Right atrium auricular region (tissue), 2 donors: ENCODE measurements at regions not wholly inside any gene's neighbourhood (a gene's known extent, or its start where the extent isn't known, plus 50 kb on each side); places are given as distances from the start of the nearest gene placed in this dataset.

ENCODE experiments used
- DNase-seq: peaks from one replicate; pipeline ENCODE4 v3.0.0-alpha.2; 2019; ENCODE audit warnings: low spot score
- H3K27ac ChIP-seq, 2 donors: fragments of 200-600 bp; sonication (generic); 1 replicate in 1 of 2; 2 replicates in 1 of 2; pipeline ENCODE4 v1.5.1; 2016 to 2019
- H3K27me3 ChIP-seq, 2 donors: fragments of 200-600 bp; sonication (generic); one replicate each; pipeline versions ENCODE4 v1.5.1 to v1.6.0; 2017 to 2019
- H3K36me3 ChIP-seq: fragments of 200-600 bp; sonication (generic); one replicate; pipeline ENCODE4 v1.5.1; 2016
- H3K4me1 ChIP-seq, 2 donors: fragments of 200-600 bp; sonication (generic); one replicate each; pipeline versions ENCODE4 v1.5.1 to v1.6.0; 2017 to 2019
- H3K4me3 ChIP-seq, 2 donors: fragments of 200-600 bp; sonication (generic); 1 replicate in 1 of 2; 2 replicates in 1 of 2; pipeline ENCODE4 v1.5.1; 2017 to 2019; ENCODE audit warnings: mild to moderate bottlenecking in 1 of 2, moderate library complexity in 1 of 2
- H3K9me3 ChIP-seq, 2 donors: fragments of 200-600 bp; sonication (generic); one replicate each; pipeline ENCODE4 v1.5.1; 2019
- TF ChIP-seq, protein P1 (sequence below), 2 donors: fragments of 200-600 bp; sonication (generic); IDR thresholded peaks; one replicate each; pipeline ENCODE4 v1.5.1; 2019; ENCODE audit warnings: antibody characterized with exemption in 2 of 2

DNA sequence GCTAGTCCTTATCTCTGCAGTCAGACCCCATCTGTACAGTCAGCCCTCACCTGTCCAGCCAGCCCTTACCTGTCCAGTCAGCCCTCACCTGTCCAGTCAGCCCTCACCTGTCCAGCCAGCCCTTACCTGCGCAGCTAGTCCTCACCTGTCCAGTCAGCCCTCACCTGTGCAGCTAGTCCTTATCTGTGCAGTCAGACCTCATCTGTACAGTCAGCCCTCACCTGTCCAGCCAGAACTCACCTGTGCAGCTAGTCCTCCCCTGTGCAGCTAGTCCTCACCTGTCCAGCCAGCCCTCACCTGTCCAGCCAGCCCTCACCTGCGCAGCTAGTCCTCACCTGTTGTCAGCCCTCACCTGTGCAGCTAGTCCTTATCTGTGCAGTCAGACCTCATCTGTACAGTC is 506.8 kb downstream of the NPHP4 start:
- no peaks in the 10 kb centered on the region for H3K36me3 ChIP-seq
- H3K4me1 ChIP-seq, result no peaks in the 10 kb centered on the region
- no peak overlapping the region for H3K4me3 ChIP-seq
- TF ChIP-seq, protein P1, sequence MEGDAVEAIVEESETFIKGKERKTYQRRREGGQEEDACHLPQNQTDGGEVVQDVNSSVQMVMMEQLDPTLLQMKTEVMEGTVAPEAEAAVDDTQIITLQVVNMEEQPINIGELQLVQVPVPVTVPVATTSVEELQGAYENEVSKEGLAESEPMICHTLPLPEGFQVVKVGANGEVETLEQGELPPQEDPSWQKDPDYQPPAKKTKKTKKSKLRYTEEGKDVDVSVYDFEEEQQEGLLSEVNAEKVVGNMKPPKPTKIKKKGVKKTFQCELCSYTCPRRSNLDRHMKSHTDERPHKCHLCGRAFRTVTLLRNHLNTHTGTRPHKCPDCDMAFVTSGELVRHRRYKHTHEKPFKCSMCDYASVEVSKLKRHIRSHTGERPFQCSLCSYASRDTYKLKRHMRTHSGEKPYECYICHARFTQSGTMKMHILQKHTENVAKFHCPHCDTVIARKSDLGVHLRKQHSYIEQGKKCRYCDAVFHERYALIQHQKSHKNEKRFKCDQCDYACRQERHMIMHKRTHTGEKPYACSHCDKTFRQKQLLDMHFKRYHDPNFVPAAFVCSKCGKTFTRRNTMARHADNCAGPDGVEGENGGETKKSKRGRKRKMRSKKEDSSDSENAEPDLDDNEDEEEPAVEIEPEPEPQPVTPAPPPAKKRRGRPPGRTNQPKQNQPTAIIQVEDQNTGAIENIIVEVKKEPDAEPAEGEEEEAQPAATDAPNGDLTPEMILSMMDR (IDR thresholded peaks at IDR 0.05), result no peak
- H3K9me3 ChIP-seq, result no peaks in the 10 kb centered on the region
- H3K27me3 ChIP-seq, result no peaks in the 10 kb centered on the region
- no peak for DNase-seq
- H3K27ac ChIP-seq, result no peak overlapping the region

DNA sequence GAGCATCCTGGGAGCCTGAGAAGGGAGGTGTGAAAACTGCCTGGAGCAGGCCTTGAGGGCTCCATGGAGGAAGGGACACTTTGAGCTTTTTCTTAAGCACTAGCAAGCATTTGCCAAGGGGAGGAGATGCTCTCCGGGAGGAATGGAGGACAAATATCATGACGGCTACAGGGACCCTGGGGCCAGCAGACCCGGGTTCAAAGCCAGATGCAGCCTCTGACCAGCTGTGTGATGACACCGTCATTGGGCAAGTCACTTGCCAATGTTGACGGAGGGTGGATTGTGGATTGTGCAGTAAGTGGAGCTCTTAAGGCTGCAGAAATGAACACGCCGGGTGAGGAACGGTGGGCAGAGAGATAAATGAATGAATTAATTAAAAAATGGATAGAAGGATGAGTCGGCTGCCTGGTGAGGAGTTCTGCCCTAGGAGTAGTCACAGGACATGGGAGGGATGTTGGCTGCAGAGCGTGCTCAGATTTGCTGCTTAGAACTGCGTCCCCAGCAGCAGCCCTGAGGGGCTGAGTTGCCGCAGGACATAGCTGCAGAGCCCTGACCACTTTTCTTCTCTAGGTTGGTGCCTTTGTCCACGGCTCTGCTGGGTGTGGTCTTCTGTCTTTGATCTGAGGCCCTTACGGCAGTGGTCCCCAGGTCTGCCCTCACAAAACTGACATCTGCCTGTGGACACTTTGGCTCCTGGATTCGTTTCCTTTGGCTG is 507.6 kb downstream of the NPHP4 start:
- TF ChIP-seq, protein P1 (IDR thresholded peaks at IDR 0.05), result no peak
- Histone ChIP-seq H3K4me3 (no peak overlapping the region), H3K27me3 (no peaks in the 10 kb centered on the region), H3K9me3 (no peaks in the 10 kb centered on the region), H3K27ac (no peak overlapping the region), H3K36me3 (no peaks in the 10 kb centered on the region), H3K4me1 (no peaks in the 10 kb centered on the region)
- no peak for DNase-seq

DNA sequence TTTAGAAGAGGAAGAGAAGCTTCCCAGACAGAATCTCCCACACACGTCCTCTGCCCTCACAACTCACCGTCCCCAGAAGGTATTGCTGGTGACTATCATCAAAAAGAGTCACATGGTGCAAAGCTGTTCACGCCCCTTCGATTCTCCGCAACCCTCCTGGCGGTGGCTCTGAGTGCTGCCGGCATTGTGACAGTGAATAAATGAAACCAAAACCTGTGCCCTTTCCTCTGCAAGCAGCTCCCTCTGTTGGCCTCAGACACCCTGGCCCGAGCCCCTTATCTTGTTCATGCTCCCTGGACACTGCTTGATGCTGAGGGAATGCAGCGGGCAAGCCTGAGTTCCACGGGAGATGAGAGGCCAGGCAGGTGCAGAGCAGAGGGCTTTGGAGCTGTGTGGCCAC is 510.3 kb downstream of the NPHP4 start:
- no peak for DNase-seq
- Histone ChIP-seq H3K27ac (no peak overlapping the region), H3K4me1 (no peaks in the 10 kb centered on the region), H3K36me3 (no peaks in the 10 kb centered on the region), H3K27me3 (no peaks in the 10 kb centered on the region), H3K4me3 (no peak overlapping the region), H3K9me3 (no peaks in the 10 kb centered on the region)
- TF ChIP-seq, protein P1 (IDR thresholded peaks at IDR 0.05), result no peak

DNA sequence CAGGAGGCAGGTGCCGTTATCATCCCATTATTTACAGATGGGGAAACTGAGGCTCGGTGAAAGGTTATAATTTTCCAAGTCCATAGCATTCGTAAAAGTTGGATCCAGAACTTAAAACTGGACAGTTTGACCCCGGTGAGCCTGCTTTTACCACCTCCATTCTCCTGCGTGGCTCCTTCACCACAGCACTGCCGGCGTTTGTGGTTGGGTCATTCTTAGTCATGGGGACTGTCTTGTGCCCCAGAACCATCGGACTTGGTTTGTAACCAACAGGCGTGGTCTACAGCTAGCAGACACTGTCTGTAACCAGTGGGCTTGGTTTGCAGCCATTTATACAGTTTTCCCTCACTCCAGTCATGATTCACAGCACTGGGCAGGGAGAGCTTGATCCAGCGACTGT is 511.3 kb downstream of the NPHP4 start:
- Histone ChIP-seq H3K9me3 (no peaks in the 10 kb centered on the region), H3K27me3 (no peaks in the 10 kb centered on the region), H3K36me3 (no peaks in the 10 kb centered on the region), H3K27ac (no peak overlapping the region), H3K4me1 (no peaks in the 10 kb centered on the region), H3K4me3 (no peak overlapping the region)
- no peak for DNase-seq
- TF ChIP-seq, protein P1 (IDR thresholded peaks at IDR 0.05), result no peak

DNA sequence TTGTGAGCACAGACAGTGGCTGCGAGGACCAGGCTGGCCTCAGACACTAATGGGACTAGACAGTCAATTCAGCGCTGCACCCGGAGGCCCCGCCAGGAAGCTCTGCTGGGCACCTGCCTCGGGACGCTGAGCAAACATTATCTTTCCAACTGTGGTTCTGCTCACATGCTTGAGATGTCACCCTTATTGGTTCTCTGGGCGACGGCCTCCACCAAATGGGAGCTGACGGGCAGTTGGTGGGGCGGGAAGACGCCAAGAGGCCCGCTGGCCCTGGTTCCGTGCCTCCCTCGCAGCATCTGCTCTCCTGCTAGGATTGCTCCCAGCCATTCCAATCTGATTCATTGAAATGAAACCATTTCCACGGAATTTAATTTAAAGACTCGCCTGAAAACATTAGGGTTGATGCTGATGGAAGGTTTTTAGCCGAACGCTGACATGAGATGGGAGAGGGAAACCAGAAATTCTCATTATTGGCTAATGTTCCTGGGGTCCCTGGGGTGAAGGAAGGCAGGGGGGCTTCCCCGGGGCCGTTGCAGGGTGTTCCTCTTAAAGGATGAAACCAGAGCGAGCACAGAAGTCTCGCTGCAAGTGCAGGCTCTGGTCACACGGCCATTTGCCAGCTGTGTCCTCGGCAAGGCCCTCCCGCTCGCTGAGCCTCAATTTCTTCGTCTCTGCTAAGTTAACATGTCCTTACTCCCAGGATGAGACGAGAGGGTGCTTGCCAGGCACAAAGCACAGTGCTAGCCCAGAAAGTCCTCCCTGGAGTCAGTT is 512.2 kb downstream of the NPHP4 start:
- TF ChIP-seq, protein P1 (IDR thresholded peaks at IDR 0.05), result no peak

More for the DNA sequence above, 512.2 kb downstream of the NPHP4 start:
- Histone ChIP-seq H3K4me1 (no peaks in the 10 kb centered on the region), H3K4me3 (no peak overlapping the region), H3K9me3 (no peaks in the 10 kb centered on the region), H3K27ac (no peak overlapping the region), H3K36me3 (no peaks in the 10 kb centered on the region), H3K27me3 (no peaks in the 10 kb centered on the region)
- DNase-seq, result no peak
